ENCODE measurements at regions not wholly inside any gene's neighbourhood (a gene's known extent, or its start where the extent isn't known, plus 50 kb on each side); places are given as distances from the start of the nearest gene placed in this dataset.

GRCh38 chr4:160217352-160217751 lies 1114.5 kb downstream of the RAPGEF2 start:
- DNase-seq (ENCODE audit: low read depth in 3 of 3): no peak

DNA sequence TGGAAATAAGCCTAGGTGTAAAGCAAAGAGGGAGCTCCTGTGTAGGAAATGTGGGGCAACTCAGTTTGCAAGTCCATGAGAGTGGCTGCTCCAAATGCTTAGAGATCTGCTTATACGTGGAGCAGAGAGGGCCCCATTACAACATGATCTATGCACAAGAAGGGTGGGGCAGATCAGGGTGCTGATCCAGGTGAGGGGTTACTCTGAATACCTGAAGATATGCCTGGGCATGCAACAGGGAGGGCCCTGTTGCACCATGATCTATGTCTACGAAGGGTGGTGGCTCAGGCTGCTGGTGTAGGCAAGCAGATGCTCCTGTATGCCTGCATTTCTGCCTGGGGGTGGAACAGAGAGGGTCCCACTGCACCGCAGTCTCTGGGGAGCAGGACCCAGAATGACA lies 1121.2 kb downstream of the RAPGEF2 start:
- DNase-seq (ENCODE audit: low read depth in 3 of 3): no peak

DNA sequence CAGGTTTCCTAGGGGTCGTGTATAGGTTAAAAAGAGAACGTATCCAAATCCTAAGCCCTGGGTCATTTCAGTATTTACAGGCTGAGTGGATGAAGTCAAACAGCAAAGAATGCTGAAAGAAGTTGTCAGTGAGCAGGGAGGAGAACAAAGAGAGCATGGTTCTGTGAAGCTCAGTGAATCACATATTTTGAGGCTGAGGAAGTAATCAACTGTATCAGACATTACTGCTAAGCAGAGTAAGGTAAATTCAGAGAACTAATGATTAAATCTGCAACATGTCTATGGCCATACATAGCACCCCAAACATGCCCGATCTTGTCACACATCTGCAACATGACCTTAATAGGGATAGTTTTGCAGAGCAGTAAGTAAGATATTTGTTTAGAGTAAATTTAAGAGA lies 1130.3 kb downstream of the RAPGEF2 start:
- no peak for DNase-seq (ENCODE audit: low read depth in 3 of 3)

GRCh38 chr4:160235285-160235684 lies 1132.4 kb downstream of the RAPGEF2 start:
- no peak for DNase-seq (ENCODE audit: low read depth in 3 of 3)

GRCh38 chr4:160235771-160236170 lies 1132.9 kb downstream of the RAPGEF2 start:
- no peak for DNase-seq (ENCODE audit: low read depth in 3 of 3)

DNA sequence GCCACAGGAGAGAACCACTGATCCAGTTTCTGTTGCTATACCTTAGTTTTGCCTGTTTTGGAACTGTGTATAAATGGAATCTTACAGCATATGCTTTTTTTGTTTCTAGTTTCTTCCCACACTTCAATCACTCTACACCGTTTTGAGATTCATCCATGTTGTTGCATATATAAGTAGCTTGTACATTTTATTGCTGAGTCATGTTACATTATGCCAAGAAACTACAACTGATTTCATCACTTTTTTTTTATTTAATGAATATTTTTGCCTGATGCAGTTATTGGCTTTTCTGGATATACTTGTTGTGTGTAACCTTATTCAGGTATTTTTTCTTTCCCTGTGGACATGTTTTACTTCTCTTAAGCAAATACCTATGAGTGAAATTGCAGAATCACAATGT lies 1135.9 kb downstream of the RAPGEF2 start:
- no peak for DNase-seq (ENCODE audit: low read depth in 3 of 3)

GRCh38 chr4:160247091-160247656 lies 1144.3 kb downstream of the RAPGEF2 start:
- DNase-seq (ENCODE audit: low read depth in 3 of 3): no peak

- no peak for DNase-seq (ENCODE audit: low read depth in 3 of 3)
Measured at GRCh38 chr4:160251522-160252170, 1148.8 kb downstream of the RAPGEF2 start.

- no peak for DNase-seq (ENCODE audit: low read depth in 3 of 3)
Measured at GRCh38 chr4:160257318-160257717, 1154.4 kb downstream of the RAPGEF2 start.

DNA sequence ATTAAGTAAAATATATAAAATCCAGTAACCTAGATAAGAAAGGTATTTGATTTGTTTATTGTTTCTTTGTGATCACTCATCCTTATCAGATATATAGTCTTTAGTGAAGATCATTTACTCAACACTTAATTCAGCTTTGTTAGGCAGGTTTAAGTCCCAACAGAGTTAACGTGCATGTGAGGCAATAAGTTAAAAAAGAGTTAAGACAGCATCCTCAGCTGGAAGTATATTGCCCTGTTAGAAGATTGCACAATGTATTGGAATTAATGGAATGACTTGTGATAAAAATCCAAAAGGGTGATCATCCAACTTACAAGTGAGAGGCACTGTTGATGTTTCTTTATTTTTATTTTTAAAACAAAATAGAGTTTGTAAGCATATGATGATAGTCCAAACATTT lies 1162.1 kb downstream of the RAPGEF2 start:
- no peak for DNase-seq (ENCODE audit: low read depth in 3 of 3)

DNA sequence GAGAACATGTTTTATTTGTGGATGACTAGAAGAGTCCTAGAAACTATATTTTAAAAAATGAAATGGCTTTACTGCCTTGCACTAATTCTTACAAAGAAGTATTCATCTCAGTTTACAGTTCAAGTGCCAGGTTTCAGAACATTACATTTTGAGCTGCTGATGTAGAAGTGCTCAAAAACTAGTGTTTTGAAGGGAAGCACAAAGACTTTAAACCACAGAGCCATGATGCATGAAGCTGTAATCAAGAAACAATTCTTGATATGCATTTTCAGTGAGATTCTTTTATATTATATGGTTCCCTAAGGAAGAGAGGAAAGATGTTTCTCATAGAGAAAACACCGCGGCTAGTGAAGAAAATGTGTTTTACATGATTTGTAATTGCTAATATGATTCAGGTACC lies 1163.0 kb downstream of the RAPGEF2 start:
- no peak for DNase-seq (ENCODE audit: low read depth in 3 of 3)

DNA sequence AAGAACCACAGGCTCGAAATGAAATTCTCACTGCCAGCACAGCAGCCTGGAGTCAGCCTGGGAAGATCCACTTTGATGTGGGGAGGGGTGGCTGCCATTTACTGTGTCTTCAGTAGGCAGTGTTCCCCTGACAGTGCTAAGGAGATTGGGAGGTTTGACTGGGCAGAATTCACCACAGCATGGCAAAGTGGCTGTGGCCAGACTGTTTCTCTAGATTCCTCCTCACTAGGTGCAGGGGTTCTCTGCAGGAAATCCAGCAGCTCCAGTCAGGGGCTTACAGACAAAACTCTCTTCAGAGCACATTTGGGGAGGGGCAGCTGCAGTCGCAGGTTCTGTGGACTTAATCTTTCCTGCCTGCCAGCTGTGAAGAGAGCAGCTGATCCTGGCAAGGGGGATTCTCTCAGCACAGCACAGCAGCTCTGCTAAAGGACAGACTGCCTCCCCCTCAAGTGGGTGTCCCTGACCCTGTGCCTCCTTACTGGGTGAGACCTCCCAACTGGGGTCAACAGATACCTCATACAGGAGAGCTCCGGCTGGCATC lies 1174.0 kb downstream of the RAPGEF2 start:
- DNase-seq (ENCODE audit: low read depth in 3 of 3): no peak

- DNase-seq (ENCODE audit: low read depth in 3 of 3): no peak
Measured at GRCh38 chr4:160283081-160283480, 1180.2 kb downstream of the RAPGEF2 start.

- no peak for DNase-seq (ENCODE audit: low read depth in 3 of 3)
Measured at GRCh38 chr4:160284516-160284915, 1181.6 kb downstream of the RAPGEF2 start.

- no peak for DNase-seq (ENCODE audit: low read depth in 3 of 3)
Measured at GRCh38 chr4:160286051-160286450, 1183.2 kb downstream of the RAPGEF2 start.

- no peak for DNase-seq (ENCODE audit: low read depth in 3 of 3)
Measured at GRCh38 chr4:160296476-160296875, 1193.6 kb downstream of the RAPGEF2 start.

GRCh38 chr4:160299177-160299576 lies 1196.3 kb downstream of the RAPGEF2 start:
- DNase-seq (ENCODE audit: low read depth in 3 of 3): no peak

DNA sequence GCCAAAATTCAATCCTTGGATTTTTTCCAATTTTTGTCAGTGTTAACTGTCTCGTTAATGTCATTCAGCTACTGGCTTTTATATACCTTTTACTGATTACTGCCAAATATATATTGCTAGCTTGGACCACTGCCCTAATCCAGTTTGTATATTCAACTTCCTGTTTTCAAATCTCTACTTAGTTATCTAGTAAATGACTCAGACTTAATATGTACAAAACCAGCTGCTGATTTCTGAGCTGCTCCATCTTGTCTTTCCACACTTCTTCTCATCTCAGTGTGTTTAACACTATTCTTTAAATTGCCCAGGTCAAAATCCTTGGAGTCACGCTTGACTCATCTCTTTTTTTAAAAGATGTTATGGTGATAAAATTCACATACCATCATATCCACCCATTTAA lies 1196.7 kb downstream of the RAPGEF2 start:
- DNase-seq (ENCODE audit: low read depth in 3 of 3): no peak

DNA sequence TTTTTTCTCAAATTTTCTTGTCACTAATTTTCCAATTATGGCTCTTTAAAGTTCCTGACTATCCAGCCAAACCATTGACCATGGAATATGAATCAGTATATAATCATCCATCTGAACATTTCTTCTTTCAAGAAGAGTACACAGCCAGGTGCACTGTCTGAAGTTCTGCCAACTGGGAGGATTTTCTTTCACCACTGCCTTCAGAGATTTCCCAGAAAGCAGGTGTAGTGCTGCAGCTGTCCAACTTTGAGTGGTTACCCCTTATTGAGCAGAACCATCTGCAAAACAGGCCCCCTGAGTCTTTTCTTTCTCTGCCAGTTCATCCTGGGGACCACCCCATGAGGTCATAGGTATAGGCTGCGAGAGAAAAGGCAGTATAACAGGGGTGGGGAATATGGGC lies 1213.2 kb downstream of the RAPGEF2 start:
- no peak for DNase-seq (ENCODE audit: low read depth in 3 of 3)

DNA sequence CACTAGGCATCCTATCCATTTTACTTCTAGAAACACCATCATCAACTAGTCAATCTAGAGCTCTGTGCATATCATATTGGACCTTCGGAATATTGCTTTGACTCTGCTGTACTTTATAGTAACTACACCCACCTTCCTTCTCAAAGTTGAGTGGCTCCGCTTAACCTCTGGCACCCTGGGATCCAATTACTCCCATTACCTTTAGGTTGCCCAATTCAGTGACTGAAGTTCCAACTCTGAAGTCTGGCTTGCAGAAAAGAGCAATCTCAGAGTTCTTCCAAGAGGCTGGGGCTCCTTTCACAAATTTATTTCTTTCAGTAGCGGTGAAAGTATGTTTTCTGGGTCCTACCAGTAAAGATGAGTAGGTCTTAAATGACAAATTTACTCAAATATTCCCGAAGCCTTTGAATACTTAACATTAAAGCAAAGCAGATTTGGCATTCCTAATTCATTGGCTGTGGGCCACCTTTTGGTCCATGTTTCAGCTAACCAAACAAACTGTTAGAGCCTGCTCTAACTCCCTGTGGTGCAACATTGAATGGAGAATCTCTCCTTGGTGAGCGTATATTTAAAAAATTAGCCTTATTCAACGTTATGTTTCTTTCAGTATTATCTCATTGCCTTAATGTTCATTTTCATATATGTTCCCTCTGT lies 1215.8 kb downstream of the RAPGEF2 start:
- no peak for DNase-seq (ENCODE audit: low read depth in 3 of 3)

- no peak for DNase-seq (ENCODE audit: low read depth in 3 of 3)
Measured at GRCh38 chr4:160319221-160319867, 1216.5 kb downstream of the RAPGEF2 start.

DNA sequence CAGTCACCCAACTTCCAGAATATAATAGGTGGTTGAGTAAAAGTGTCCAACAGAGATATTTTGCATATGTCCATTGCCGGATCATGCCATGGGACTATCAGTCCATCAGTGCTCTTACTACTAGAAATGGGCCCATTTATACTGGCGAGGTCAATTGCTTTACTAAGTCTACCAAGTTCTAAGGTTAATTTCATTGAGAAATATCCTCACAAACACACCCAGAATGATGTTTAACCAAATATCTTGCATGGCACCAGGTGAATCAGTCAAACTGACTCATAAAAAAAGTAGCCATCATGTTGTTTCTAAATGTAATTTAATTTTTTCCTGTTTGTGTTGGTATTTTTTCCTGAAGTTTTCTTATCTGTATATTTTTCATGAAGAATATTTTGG lies 1217.0 kb downstream of the RAPGEF2 start:
- DNase-seq (ENCODE audit: low read depth in 3 of 3): no peak

DNA sequence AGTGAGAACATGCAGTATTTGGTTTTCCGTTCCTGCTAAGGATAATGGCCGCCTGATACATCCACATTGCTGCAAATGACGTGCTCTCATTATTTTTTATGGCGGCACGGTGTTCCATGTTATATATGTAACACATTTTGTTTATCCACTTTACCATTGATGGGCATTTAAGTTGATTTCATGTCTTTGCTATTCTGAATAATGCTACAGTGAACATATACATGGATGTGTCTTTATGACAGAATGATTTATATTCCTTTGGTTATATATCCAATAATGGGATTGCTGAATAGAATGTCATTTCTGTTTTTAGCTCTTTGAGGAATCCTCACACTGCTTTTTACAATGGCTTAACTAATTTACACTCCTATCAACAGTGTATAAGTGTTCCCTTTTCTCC lies 1223.2 kb downstream of the RAPGEF2 start:
- DNase-seq (ENCODE audit: low read depth in 3 of 3): no peak
